ENCODE measurements at regions not wholly inside any gene's neighbourhood (a gene's known extent, or its start where the extent isn't known, plus 50 kb on each side); places are given as distances from the start of the nearest gene placed in this dataset.
A peak's percentile ranks its signal among the peaks of the same experiment; 100 is the strongest.
"Not testable (repeated sequence)": the region's sequence is repeated elsewhere in the genome, so short reads cannot be mapped to it uniquely, and the experiment has no call there.

- no peak for DNase-seq
Measured at GRCh38 chr14:37787879-37788494, 192.6 kb downstream of the TTC6 start.

- no peak for DNase-seq
Measured at GRCh38 chr14:37791384-37792036, 196.1 kb downstream of the TTC6 start.

GRCh38 chr14:37792124-37792523, 196.7 kb downstream of the TTC6 start:
- DNase-seq: no peak

- no peak for DNase-seq
Measured at GRCh38 chr14:37796703-37797416, 201.4 kb downstream of the TTC6 start.

- DNase-seq: no peak
Measured at GRCh38 chr14:37797675-37798074, 202.2 kb downstream of the TTC6 start.

- DNase-seq: no peak
Measured at GRCh38 chr14:37807722-37808121, 212.3 kb downstream of the TTC6 start.

GRCh38 chr14:37810094-37810801, 214.8 kb downstream of the TTC6 start:
- no peak for DNase-seq

GRCh38 chr14:37813732-37814131, 218.3 kb downstream of the TTC6 start:
- DNase-seq: no peak

GRCh38 chr14:37816135-37816534, 220.7 kb downstream of the TTC6 start:
- DNase-seq: no peak

GRCh38 chr14:37816743-37817295, 221.4 kb downstream of the TTC6 start:
- DNase-seq: no peak

- no peak for DNase-seq
Measured at GRCh38 chr14:37819155-37820015, 224.0 kb downstream of the TTC6 start.

- DNase-seq: not testable (repeated sequence)
Measured at GRCh38 chr14:37820810-37821209, 225.4 kb downstream of the TTC6 start.

- peak; percentile 7 for DNase-seq
Measured at GRCh38 chr14:37824939-37825712, 229.7 kb downstream of the TTC6 start.

GRCh38 chr14:37826869-37827268, 231.4 kb downstream of the TTC6 start:
- no peak for DNase-seq

- no peak for DNase-seq
Measured at GRCh38 chr14:37830271-37830670, 234.8 kb downstream of the TTC6 start.

GRCh38 chr14:37834275-37834674, 238.8 kb downstream of the TTC6 start:
- peak; percentile 1 for DNase-seq

- not testable (repeated sequence) for DNase-seq
Measured at GRCh38 chr14:37838778-37839177, 243.3 kb downstream of the TTC6 start.

- not testable (repeated sequence) for DNase-seq
Measured at GRCh38 chr14:37841039-37841438, 245.6 kb downstream of the TTC6 start.

- DNase-seq: no peak
Measured at GRCh38 chr14:37842106-37842505, 246.7 kb downstream of the TTC6 start.

- DNase-seq: no peak
Measured at GRCh38 chr14:37843954-37844607, 248.7 kb downstream of the TTC6 start.

- DNase-seq: no peak
Measured at GRCh38 chr14:37844614-37845013, 249.2 kb downstream of the TTC6 start.
